ENCODE measurements at regions not wholly inside any gene's neighbourhood (a gene's known extent, or its start where the extent isn't known, plus 50 kb on each side); places are given as distances from the start of the nearest gene placed in this dataset.

- Histone ChIP-seq H3K79me2 (ENCODE audit: insufficient read depth, low read length) (no peaks in the 10 kb centered on the region), H3K23me2 (ENCODE audit: insufficient read length, low read depth, low read length, poor library complexity, severe bottlenecking) (no peaks in the 10 kb centered on the region), H3K27me3 (ENCODE audit: insufficient read depth, low read length) (no peaks in the 10 kb centered on the region), H4K20me1 (ENCODE audit: control insufficient read depth, insufficient read depth, insufficient read length) (no peaks in the 10 kb centered on the region), H2BK20ac (ENCODE audit: low read depth, low read length, poor library complexity, severe bottlenecking) (no peak overlapping the region), H2BK15ac (ENCODE audit: low read depth, low read length) (no peak overlapping the region), H2BK120ac (ENCODE audit: low read depth, low read length, poor library complexity, severe bottlenecking) (no peak overlapping the region), H3T11ph (ENCODE audit: low read length) (no peak overlapping the region), H3K56ac (ENCODE audit: insufficient read length, low read depth, low read length) (no peak overlapping the region), H3K4me1 (ENCODE audit: insufficient read depth, low read length) (no peaks in the 10 kb centered on the region; the same call in 1 of the 2 replicates), H3K79me1 (ENCODE audit: insufficient read depth, low read depth, low read length, poor library complexity, severe bottlenecking) (no peaks in the 10 kb centered on the region), H3K4ac (ENCODE audit: low read depth, low read length) (no peak overlapping the region), H4K91ac (ENCODE audit: insufficient read length, low read depth, low read length) (no peak overlapping the region), H4K5ac (ENCODE audit: insufficient read length, low read depth, low read length) (no peak overlapping the region), H3K9me3 (ENCODE audit: control insufficient read depth, low read depth, low read length) (no peaks in the 10 kb centered on the region), H3K27ac (ENCODE audit: insufficient read length, low read depth, low read length) (no peak overlapping the region), H3K14ac (ENCODE audit: insufficient read depth, low read length) (no peak overlapping the region), H2AK5ac (ENCODE audit: insufficient read length, low read length) (no peak overlapping the region), H3K18ac (ENCODE audit: insufficient read length, low read depth, low read length) (no peak overlapping the region), H3K9ac (ENCODE audit: extremely low read depth, insufficient read length, low read length) (no peak overlapping the region), H4K8ac (replicated peaks; ENCODE audit: insufficient read length, low read depth, low read length) (no peak overlapping the region), H3K4me2 (ENCODE audit: insufficient read depth, insufficient read length, low read length) (no peak overlapping the region), H2BK5ac (ENCODE audit: insufficient read length, low read length) (no peak overlapping the region), H2BK12ac (ENCODE audit: insufficient read length, low read depth, low read length) (no peak overlapping the region), H3K23ac (ENCODE audit: insufficient read length, low read depth, low read length) (no peak overlapping the region), H2AFZ (ENCODE audit: low read length) (no peak overlapping the region)
- Mint-ChIP-seq H3K9me3 (no peaks in the 10 kb centered on the region; a peak in 2 of 5 replicates), H3K4me1 (peaks cover 5 to 12% of the 10 kb centered on the region in 2 experiments; a peak in 2 of 4 replicates), H3K36me3 (ENCODE audit: insufficient read depth in 1 of 3, low read depth in 3 of 3) (no peaks in the 10 kb centered on the region; a peak in 1 of 7 replicates), H3K27ac (peak overlapping the region in 1 of 3 experiments; percentile 26; a peak in 1 of 7 replicates), H3K27me3 (ENCODE audit: low read depth) (peaks cover 2% of the 10 kb centered on the region), H3K4me3 (no peak overlapping the region)
- TF ChIP-seq CTCF (conservative IDR thresholded peaks at IDR 0.05), result no peak
- no CpG with 5 or more reads among the region's 5 CpGs for WGBS (ENCODE audit: extremely low coverage, insufficient read length, low lambda C conversion rate)
- DNase-seq, result no peak
These were observed 95.2 kb downstream of the TFAP2C start for GRCh38 chr20:56724241-56724757.
